CD4-positive, alpha-beta T cell treated with Interleukin-6 at 100 ng/mL for 8 hours (primary cell): ENCODE measurements at regions not wholly inside any gene's neighbourhood (a gene's known extent, or its start where the extent isn't known, plus 50 kb on each side); places are given as distances from the start of the nearest gene placed in this dataset.

Experiments
- DNase-seq: peaks from one replicate; pipeline ENCODE4 v3.0.0-alpha.2; 2020; ENCODE audit warnings: mixed read lengths, low spot score

- no peak for DNase-seq
Measured at GRCh38 chr2:236499691-236500578, 69.7 kb upstream of the ACKR3 start.

DNA sequence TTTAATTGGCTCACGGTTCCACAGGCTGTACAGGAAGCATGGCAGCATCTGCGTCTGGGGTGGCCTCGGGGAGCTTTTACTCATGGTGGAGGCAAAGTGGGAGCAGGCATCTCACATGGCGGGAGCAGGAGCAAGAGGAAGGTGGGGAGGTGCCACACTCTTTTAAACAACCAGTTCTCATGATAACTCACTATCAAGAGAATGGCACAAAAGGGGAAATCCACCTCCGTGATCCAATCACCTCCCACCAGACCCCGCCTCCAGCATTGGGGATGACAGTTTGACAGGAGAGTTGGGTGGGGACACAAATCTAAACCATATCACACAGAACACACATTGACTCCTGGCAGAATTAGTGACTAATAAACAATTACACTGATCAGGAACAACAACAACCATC lies 68.6 kb upstream of the ACKR3 start:
- DNase-seq = no peak

GRCh38 chr2:236501531-236501930 lies 68.1 kb upstream of the ACKR3 start:
- DNase-seq = no peak

GRCh38 chr2:236503100-236503499 lies 66.5 kb upstream of the ACKR3 start:
- DNase-seq = no peak

DNA sequence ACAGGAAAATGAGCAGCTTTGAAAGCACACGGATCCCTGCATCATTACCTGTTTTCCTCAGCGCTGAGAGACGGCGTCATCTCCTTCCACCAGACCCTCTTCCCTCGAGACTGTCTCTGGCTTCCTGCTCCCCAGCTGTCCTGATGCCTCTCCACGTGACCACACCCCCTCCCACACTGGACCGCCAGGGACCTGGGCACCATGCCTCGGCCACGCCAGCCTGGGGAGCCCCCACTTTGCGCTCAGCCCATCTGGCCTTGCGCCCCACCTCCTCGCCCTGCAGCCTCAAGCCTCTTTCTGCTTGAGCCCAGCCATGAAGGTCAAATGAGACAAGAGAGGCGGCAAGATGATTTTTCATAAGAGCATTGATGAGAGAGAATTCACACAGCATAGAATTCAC lies 66.0 kb upstream of the ACKR3 start:
- no peak for DNase-seq

- DNase-seq = no peak
Measured at GRCh38 chr2:236505041-236505440, 64.6 kb upstream of the ACKR3 start.

DNA sequence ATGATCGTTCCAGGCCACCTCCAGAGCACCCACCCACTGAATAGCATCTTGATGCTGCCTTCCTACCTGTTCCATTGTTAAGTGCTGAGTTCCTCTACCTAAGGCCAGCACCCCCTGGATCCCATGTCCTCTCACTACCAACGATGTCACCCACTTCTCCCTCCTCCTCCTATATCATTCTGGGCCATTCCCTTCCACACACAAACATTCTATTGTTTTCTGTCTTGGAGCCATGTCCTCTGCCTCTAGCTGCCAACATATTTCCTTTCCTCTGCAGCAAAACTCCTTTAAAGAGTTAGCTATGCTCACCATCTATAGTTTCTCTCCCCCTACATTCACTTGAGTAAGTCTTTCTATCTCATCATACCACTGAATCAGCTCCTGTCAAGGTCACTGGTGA lies 64.0 kb upstream of the ACKR3 start:
- DNase-seq = no peak

- DNase-seq = peak; percentile 47
Measured at GRCh38 chr2:236507393-236508085, 62.1 kb upstream of the ACKR3 start.

DNA sequence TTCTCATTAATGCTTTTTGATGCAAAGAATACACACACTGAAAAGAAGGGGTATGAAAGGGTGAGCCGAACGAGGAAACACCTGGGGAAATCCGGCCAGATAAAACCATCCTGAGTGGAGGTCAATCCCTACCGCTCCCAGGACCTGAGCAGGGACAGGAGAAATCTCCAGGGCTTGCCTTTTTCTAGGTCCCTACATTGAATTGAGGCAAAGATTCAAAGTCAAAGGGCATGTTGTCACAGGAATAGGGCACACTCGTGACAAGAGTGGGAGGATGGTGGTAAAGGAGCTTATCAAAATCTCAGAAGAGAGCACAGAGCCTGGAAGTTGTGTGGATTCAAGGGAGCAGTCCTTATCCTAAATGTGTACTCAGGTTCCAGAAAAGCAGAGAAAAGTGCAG lies 61.2 kb upstream of the ACKR3 start:
- no peak for DNase-seq

GRCh38 chr2:236510034-236510433 lies 59.6 kb upstream of the ACKR3 start:
- DNase-seq = no peak

- no peak for DNase-seq
Measured at GRCh38 chr2:236511266-236511665, 58.4 kb upstream of the ACKR3 start.

DNA sequence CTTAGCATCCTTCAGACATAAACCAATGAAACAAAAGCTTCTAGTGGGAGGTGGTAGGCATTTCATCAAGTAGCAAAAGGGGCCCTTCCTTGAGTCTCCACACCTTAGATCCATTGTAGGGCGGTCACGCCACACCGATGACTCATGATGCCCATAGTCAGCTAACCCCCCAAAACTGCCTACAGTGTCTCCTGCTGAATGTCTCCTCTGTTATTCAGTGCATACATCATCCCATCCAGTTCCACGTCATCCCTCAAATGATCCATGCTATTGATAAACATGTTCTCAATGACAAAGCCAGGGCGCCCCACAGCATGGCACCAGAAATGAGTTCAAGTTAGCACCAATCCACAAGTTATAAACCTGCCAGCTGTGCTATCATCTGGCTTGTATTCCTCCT lies 57.4 kb upstream of the ACKR3 start:
- no peak for DNase-seq

DNA sequence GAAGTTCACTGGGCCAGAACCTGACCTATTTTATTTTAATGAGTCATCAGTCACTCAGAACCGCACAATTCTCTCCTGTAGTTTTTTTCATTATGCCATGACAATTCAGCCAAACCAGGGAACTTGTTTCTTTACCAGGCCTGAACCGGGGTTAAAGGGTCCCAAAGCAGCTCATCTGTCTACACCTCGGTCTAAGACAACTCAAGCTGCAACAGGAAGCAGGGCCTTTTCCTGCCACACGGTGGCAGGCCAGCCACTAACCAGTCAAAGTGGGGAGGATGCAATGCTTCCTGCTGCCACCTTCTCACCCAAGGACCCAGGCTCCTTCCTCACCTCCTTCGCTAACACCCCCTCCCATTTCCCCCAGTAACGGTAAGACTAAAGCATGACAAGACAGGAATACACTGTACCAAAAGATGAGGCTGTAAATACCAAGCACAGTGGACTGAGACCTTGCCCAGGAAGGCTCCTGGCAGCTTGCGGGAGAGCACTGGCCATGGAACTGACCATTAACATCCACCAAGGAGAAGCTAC lies 56.7 kb upstream of the ACKR3 start:
- DNase-seq = peak; percentile 74

DNA sequence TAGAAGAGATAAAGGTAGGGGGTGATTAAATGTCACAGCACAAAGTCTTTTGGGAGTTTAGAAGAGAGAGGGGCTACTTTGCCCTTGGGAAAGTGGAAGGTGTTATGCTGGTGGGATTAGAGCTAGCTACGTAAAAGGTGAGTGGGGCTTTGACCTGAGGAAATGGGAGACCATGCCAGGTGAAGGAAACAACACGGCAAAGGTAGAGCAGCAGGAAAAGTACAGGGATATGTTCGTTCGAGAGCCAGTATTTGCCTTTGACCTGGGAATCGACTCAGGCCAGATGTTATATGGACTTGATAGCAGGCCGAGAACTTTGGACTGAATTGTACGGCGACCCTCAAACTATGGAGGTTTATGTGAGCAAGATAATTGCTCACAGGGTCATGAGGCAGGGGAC lies 55.7 kb upstream of the ACKR3 start:
- no peak for DNase-seq

DNA sequence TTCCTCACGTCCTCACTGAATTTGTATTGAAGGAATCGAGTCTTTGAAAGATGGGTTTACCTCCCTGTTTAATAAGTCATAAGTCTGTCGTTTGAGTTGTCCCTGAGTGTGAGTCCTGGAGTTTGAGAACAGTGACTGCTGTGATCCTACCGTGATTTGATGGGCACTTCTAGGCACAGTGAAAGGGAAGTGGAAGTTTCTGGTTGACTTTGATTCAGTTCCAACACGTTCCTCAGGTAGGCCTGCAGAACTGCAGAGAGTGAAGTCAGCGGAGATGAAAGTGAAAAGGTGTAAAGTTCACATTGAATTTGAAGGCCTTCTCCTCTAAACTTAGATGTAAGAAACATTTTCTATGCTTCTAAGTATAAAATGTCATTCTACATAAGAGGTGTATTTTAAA lies 52.9 kb upstream of the ACKR3 start:
- DNase-seq = no peak

DNA sequence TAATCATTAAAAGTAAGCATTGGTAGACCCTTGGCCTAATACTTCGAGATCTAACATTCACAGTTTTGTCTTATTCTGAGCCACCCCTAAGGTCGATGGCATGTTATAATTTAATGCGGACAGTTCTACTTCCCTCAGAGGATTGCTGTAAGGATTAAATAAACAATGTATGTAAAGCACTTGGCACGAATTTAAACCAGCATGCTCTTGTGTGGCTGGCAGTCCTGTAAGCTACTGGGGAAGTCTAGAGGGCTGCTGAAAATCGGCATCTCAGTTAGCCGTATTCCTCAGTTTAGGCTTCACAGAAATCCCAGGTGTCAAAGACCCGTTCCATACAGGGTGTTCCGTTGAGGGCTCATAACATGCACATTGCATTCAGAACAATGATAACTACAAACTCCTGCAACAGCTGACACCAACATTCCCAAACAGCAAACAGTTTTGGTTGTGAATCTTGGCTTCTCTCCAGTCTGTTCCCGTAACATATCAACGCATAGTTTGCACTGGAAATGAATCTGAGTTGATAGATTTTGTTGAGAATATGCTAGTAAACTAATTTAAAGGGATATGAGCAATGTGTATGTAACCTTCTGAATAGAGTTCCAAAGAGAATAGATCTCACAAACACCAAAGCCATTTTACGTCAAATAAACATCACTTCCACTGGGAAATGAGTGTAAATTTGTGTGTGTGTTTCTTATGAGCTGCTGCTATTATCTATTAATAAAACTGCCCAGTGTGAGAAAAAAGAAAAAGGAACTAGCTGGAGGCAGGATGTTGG lies 52.2 kb upstream of the ACKR3 start:
- no peak for DNase-seq
